Posterior cingulate gyrus (tissue), 11 donors: ENCODE measurements at regions not wholly inside any gene's neighbourhood (a gene's known extent, or its start where the extent isn't known, plus 50 kb on each side); places are given as distances from the start of the nearest gene placed in this dataset.
"Not testable (repeated sequence)": the region's sequence is repeated elsewhere in the genome, so short reads cannot be mapped to it uniquely, and the experiment has no call there.

Experiments
- DNase-seq, 10 donors: peaks; one replicate each; pipeline versions ENCODE4 v3.0.0 to v3.0.0-alpha.2; 2020 to 2021; ENCODE audit warnings: mixed read lengths in 3 of 10
- intact Hi-C: fragments of 100-400 bp; cut with DNase I; formaldehyde crosslinking; loops from one replicate; pipeline ENCODE4 v1.15.1; 2023

GRCh38 chr20:54725266-54725665 lies 249.9 kb downstream of the DOK5 start:
- intact Hi-C loops, DNase-seq: not testable (repeated sequence)

DNA sequence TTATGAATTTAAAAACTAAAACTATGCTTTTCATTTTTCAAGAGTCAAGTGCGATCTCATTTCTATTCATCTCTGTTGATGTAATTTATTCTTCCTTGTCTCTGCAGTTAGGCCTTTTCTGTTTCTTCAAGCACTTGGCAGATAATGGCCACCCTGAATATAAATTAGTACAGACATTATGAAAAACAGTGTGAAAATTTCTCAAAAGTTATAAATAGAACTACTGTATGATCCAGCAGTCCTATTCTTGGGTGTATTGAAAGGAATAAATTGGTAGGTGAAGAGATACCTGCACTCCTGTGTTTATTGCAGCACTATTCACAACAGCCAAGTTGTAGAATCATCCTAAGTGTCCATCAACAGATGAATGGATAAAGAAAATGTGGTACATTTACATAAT lies 248.3 kb downstream of the DOK5 start:
- intact Hi-C loops = no loop called here
- DNase-seq = no peak

- intact Hi-C loops = loop anchor here (10.0 kb wide), 1 partner anchor 57 kb away; no protein-coding TSS in a partner anchor
- DNase-seq = no peak
These were observed 242.6 kb downstream of the DOK5 start for GRCh38 chr20:54717983-54718382.

DNA sequence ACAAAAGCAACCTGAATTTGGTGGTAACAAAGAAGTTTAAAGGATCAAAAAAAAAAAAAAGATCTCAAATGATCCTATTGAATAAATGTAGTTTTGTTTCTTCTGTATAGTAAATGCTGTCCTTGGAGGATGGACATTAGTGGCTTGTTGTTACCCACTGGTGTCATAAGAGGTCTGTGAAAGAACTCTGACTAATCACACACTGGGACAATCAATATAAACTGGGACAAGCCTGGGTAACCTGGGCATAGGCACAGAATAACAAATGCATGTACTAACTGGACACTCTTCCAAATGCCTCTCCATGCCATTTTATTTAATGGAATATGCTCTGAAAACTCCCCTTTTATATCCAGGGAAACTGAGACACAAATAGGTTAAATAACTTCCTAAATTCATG lies 241.4 kb downstream of the DOK5 start:
- no peak for DNase-seq
- intact Hi-C loops = loop anchor here (10.0 kb wide), 1 partner anchor 58 kb away; no protein-coding TSS in a partner anchor

DNA sequence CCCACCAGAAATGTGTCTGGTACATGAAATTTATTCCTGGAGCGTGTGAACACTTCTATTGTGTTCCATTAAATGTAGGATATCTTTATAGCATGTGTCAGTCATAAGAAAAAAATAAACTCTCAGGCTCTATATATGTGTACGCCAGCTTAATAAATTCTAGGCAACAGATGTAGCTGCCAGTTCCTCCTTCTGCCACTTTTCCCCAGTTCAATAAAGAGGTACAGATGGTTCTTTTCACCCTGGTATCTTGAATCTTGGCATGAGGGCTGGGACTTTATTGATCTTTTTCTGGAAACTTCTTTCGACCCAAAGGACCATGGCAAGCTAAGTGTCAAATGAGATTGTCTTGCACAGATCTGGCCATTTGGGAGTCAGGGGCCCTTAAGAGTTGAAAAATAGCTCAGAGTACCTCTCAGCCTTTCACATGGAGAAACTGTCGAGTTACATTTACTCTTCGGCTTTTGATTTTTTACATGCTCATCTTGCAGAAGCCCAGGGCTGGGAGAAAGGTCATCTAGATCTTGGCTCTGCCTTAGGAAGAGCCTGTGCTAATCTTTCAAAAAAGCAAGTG lies 240.9 kb downstream of the DOK5 start:
- no peak for DNase-seq

DNA sequence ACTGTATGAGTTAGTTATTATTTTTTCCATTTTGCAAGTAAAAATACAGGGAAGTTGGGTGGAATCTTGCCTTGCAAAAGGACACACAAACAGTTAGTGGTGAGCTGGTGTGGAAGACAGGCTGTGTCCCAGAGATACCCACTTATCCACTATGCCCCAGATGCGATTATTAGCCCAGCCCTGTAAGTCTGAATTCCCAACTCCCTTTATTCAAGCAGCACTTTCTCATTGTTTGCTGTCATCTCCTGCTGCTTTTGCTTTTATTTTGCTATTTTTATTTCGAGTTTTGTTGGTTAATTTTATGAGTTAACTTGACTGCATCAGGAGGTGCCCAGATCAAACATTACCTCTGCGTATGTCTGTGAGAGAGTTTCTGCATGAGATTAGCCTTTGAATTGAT lies 239.4 kb downstream of the DOK5 start:
- intact Hi-C loops = loop anchor here (10.0 kb wide), 1 partner anchor 60 kb away; no protein-coding TSS in a partner anchor
- DNase-seq = no peak

More for the DNA sequence above, 240.9 kb downstream of the DOK5 start:
- intact Hi-C loops = loop anchor here (10.0 kb wide), 1 partner anchor 59 kb away; no protein-coding TSS in a partner anchor

- no peak for DNase-seq
- intact Hi-C loops = loop anchor here (10.0 kb wide), 1 partner anchor 61 kb away; no protein-coding TSS in a partner anchor
These were observed 238.3 kb downstream of the DOK5 start for GRCh38 chr20:54713727-54714126.

- intact Hi-C loops = loop anchor here (10.0 kb wide), 1 partner anchor 64 kb away; no protein-coding TSS in a partner anchor
- DNase-seq = no peak
These were observed 235.7 kb downstream of the DOK5 start for GRCh38 chr20:54711071-54711470.

DNA sequence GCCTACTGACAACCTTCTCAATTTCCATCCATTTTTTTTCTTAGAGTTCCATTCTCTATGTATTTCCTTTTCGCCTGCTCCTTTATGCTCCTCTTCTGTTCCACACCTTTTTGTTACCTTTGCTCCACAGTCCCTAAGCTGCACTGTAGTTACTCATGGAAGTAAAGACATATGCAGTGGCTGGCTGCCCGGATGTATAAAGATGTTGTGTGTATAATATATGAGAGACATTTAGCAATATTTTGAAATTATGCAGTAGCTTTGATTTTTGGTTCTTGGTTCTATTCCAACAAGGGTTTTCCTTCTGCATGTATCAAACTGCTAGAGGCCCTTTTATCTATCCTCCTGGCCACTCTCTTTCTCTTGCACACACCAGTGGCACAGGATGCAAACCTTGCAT lies 234.9 kb downstream of the DOK5 start:
- DNase-seq = no peak
- intact Hi-C loops = loop anchor here (10.0 kb wide), 1 partner anchor 64 kb away; no protein-coding TSS in a partner anchor

DNA sequence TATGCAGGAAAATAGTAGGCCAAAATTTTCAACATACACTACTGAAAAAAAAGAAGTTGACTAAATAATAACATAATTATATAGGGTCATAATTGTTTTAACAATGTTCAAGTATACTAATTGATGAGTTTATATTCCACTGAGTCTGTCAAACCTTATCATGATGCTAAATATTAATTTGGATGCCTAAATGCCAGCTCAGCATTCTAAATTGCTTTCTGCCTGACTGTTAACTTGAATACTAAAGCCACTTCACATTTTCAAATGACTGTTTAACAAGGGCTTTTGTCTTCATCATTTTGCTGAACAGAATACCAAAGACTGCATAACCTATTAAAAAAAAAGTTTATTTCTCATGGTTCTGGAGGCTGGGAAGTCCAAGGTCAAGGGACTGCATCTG lies 232.8 kb downstream of the DOK5 start:
- DNase-seq = no peak
- intact Hi-C loops = no loop called here

- intact Hi-C loops = no loop called here
- DNase-seq = no peak
These were observed 232.4 kb downstream of the DOK5 start for GRCh38 chr20:54707801-54708200.

DNA sequence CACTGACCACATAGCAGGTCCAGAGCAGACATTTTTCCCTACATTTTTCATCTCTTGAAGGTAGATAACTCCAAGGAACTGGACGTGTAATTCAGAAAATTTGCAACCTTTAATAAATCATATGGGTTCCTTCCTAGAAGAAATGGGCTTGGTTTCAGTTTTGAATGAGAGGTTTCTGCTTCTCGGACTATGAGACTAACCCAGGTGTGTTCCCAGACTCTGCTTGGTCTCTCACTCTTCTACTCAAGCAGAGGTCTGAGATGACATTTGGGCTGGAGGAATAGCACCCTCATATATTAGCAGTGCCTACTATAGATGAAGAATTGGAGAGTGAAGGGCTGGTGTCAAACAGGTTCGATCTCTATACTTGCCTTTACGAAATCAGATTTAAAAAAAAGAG lies 231.2 kb downstream of the DOK5 start:
- intact Hi-C loops = no loop called here

GRCh38 chr20:54704032-54704635 lies 228.7 kb downstream of the DOK5 start:
- intact Hi-C loops = no loop called here
- no peak for DNase-seq

More for the DNA sequence above, 231.2 kb downstream of the DOK5 start:
- no peak for DNase-seq
